ENCODE measurements at regions not wholly inside any gene's neighbourhood (a gene's known extent, or its start where the extent isn't known, plus 50 kb on each side); places are given as distances from the start of the nearest gene placed in this dataset.

DNA sequence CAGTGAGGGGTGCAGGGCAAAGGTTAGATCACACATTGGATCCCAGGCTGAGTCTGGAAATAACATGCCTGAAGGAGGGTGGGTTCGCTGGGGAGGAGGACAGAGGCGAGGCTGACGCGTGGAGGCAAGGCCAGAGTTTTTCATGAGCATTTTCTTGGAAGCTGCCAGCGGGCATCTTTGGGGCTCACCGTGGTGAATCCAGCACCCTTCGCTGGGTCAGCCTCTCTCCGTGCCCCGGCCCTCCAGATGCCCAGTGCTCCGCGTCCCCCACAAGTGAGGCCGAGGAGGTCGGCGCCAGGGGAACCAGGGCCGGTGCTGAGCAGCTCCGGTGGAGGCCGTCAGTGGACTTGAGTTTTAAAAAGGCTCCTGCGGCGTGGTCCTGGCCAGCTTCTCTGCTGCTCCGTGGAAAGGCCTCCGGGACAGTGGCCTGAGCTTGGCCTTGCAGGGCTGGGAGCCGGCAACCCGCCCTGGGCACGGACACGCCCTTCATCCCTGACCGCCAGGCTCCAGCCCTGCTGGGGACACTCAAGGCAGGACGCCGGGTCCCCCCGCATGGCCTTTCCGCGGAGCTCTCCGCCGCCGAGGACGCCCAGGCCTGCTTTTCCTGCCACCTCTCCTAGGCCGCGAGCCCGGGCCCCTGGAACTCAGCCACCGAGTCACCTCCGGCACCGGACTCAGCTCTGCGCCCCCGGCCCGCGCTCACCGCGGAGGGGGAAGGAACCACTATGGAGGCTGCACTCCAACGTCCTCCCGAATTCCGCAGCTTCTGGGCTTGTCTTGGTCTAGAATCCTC lies 114.3 kb downstream of the THBS2 start:
- no peak for DNase-seq (ENCODE audit: low spot score)
- in situ Hi-C loops (cut with MboI; ENCODE audit: low pct_unique_long_range_greater_than_20kb, low sequenced_read_pairs, unreplicated experiment): no loop called here
- no peak for TF ChIP-seq CTCF (IDR thresholded peaks at IDR 0.05; ENCODE audit: extremely low read depth, insufficient read depth, missing control alignments)

- TF ChIP-seq CTCF (IDR thresholded peaks at IDR 0.05; ENCODE audit: extremely low read depth, insufficient read depth, missing control alignments): no peak
- in situ Hi-C loops (cut with MboI; ENCODE audit: low pct_unique_long_range_greater_than_20kb, low sequenced_read_pairs, unreplicated experiment): no loop called here
- DNase-seq (ENCODE audit: low spot score): no peak
Observed at GRCh38 chr6:169132352-169132940, 121.2 kb downstream of the THBS2 start.

DNA sequence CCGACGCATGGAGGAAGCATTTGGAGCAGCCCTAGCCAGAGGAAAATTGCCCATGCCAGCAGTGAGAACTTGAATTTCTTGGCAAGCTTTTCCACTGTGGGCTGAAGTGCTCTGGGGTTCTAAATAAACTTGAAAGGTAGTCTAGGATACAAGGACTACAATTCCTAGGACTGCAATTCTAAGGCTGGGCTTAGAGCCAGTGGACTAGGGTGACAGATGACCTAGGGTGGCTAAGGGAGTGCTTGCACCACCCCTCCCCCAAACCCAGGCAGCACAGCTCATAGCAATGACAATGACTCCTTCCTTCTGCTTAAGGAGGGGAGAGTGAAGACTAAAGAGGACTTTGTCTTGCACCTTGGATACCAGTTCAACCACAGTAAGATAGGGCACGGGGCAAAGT lies 122.3 kb downstream of the THBS2 start:
- in situ Hi-C loops (cut with MboI; ENCODE audit: low pct_unique_long_range_greater_than_20kb, low sequenced_read_pairs, unreplicated experiment): no loop called here
- no peak for TF ChIP-seq CTCF (IDR thresholded peaks at IDR 0.05; ENCODE audit: extremely low read depth, insufficient read depth, missing control alignments)
- no peak for DNase-seq (ENCODE audit: low spot score)

DNA sequence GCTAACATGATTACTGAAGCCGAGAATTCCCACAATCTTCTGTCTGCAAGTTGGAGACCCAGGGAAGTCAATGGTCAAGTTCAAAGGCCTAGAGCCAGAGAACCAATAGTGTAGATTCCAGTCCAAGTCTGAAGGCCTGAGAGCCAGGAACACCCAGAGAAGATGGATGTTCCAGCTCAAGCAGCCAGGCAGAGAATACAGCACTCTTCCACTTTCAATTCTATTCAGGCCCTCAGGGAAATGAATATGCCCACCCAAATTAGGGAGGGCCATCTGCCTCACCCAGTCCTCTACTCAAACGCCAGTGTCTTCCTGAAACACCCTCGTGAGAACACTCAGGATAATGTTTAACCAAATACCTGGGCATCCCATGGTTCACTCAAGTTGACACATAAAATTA lies 123.5 kb downstream of the THBS2 start:
- TF ChIP-seq CTCF (IDR thresholded peaks at IDR 0.05; ENCODE audit: extremely low read depth, insufficient read depth, missing control alignments): no peak
- in situ Hi-C loops (cut with MboI; ENCODE audit: low pct_unique_long_range_greater_than_20kb, low sequenced_read_pairs, unreplicated experiment): no loop called here
- DNase-seq (ENCODE audit: low spot score): no peak

DNA sequence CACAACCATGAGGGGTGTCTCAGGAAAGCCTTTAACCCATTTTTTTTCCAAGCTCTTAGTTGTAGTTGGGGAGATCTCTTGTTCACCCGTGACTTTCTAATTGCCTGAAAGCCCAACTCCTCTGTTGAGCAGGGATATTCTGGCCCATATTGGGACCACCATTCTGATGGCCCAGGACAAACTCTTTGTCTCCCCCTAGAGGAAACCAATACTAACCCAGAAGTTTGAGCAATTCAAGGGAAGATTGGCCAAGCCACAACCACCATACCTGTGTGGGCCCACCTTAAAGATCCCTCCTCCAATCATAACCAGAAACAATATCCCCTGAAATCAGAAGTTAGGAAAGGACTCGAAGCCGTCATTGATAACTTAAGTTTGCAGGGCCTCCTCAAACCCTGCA lies 132.6 kb downstream of the THBS2 start:
- DNase-seq (ENCODE audit: low spot score): no peak
- no peak for TF ChIP-seq CTCF (IDR thresholded peaks at IDR 0.05; ENCODE audit: extremely low read depth, insufficient read depth, missing control alignments)
- in situ Hi-C loops (cut with MboI; ENCODE audit: low pct_unique_long_range_greater_than_20kb, low sequenced_read_pairs, unreplicated experiment): no loop called here

DNA sequence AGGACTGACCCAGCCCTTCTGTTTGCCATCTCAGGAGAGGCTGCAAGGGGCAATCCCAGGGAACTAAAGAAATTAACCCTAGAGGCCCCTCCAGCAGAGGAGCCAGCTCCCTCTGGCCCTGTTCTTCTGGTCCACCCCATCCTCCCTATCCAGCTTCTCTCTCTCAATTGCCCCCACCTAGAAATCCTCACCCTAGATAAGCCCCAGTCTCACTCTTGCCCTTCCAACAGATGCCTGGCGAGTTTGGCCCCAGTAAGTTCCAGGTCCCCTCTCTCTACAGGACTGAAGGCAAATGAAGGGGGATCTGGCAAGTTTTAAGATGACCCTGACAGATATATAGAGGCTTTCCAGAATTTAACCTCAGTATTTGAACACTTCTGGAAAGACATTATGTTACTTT lies 134.0 kb downstream of the THBS2 start:
- no peak for DNase-seq (ENCODE audit: low spot score)
- TF ChIP-seq CTCF (IDR thresholded peaks at IDR 0.05; ENCODE audit: extremely low read depth, insufficient read depth, missing control alignments): no peak
- in situ Hi-C loops (cut with MboI; ENCODE audit: low pct_unique_long_range_greater_than_20kb, low sequenced_read_pairs, unreplicated experiment): no loop called here
